MM.1S (cell line): ENCODE measurements at regions not wholly inside any gene's neighbourhood (a gene's known extent, or its start where the extent isn't known, plus 50 kb on each side); places are given as distances from the start of the nearest gene placed in this dataset.

Experiments
- DNase-seq: peaks from one replicate; pipeline ENCODE4 v3.0.0-alpha.2; 2015
- H2AFZ ChIP-seq: fragments of 300-600 bp; sonication (generic); 2 replicates; pipeline ENCODE4 v1.6.0; 2016; ENCODE audit warnings: antibody characterized with exemption, low read length
- H3F3A ChIP-seq: fragments of 300-600 bp; sonication (generic); 2 replicates; pipeline ENCODE4 v1.6.1; 2016; ENCODE audit warnings: mild to moderate bottlenecking, antibody characterized with exemption, low read length, moderate library complexity, mixed read lengths; ENCODE audit not compliant: insufficient read depth
- H3K27ac ChIP-seq: fragments of 300-600 bp; sonication (generic); 2 replicates; pipeline ENCODE4 v1.5.1; 2016; ENCODE audit warnings: mild to moderate bottlenecking, low read length
- H3K27me3 ChIP-seq: fragments of 300-600 bp; sonication (generic); replicated peaks from 2 replicates; pipeline ENCODE4 v1.6.0; 2016; ENCODE audit warnings: low read length; ENCODE audit not compliant: insufficient read depth
- H3K36me3 ChIP-seq: fragments of 300-600 bp; sonication (generic); replicated peaks from 2 replicates; pipeline ENCODE4 v1.6.1; 2016; ENCODE audit warnings: mild to moderate bottlenecking, low read length, mixed read lengths; ENCODE audit not compliant: insufficient read depth
- H3K4me1 ChIP-seq: fragments of 300-600 bp; sonication (generic); 2 replicates; pipeline ENCODE4 v1.6.1; 2016; ENCODE audit warnings: low read length, mixed read lengths
- H3K4me2 ChIP-seq: fragments of 300-600 bp; sonication (generic); 2 replicates; pipeline ENCODE4 v1.6.0; 2016; ENCODE audit warnings: low read depth, low read length
- H3K4me3 ChIP-seq: fragments of 300-600 bp; sonication (generic); 2 replicates; pipeline ENCODE4 v1.5.1; 2016; ENCODE audit warnings: low read length, mixed read lengths
- H3K79me2 ChIP-seq: fragments of 300-600 bp; sonication (generic); 2 replicates; pipeline ENCODE4 v1.6.1; 2016; ENCODE audit warnings: mixed run types, low read length, mixed read lengths
- H3K9ac ChIP-seq: fragments of 300-600 bp; sonication (generic); 2 replicates; pipeline ENCODE4 v1.6.1; 2016; ENCODE audit warnings: low read length, mixed read lengths
- H3K9me2 ChIP-seq: fragments of 300-600 bp; sonication (generic); replicated peaks from 2 replicates; pipeline ENCODE4 v1.6.1; 2016; ENCODE audit warnings: mild to moderate bottlenecking, low read length, mixed read lengths; ENCODE audit not compliant: insufficient read depth
- H3K9me3 ChIP-seq: fragments of 300-600 bp; sonication (generic); replicated peaks from 2 replicates; pipeline ENCODE4 v1.6.1; 2016; ENCODE audit warnings: mild to moderate bottlenecking, low read length, mixed read lengths; ENCODE audit not compliant: insufficient read depth
- H4K20me1 ChIP-seq: fragments of 300-600 bp; sonication (generic); 2 replicates; pipeline ENCODE4 v1.6.1; 2016; ENCODE audit warnings: mild to moderate bottlenecking, low read length, moderate library complexity, mixed read lengths; ENCODE audit not compliant: insufficient read depth
- EZH2 ChIP-seq: fragments of 300-600 bp; sonication (generic); optimal IDR thresholded peaks from 2 replicates; pipeline ENCODE3; 2017; ENCODE audit warnings: low read depth, mild to moderate bottlenecking, antibody characterized with exemption, low read length, mixed read lengths
- EZH2phosphoT487 ChIP-seq: fragments of 300-600 bp; sonication (generic); IDR thresholded peaks from 2 replicates; pipeline ENCODE4 v1.6.1; 2018; ENCODE audit warnings: antibody characterized with exemption, low read length
- TF ChIP-seq, protein P1 (sequence below): fragments of 300-600 bp; sonication (generic); IDR thresholded peaks from 2 replicates; pipeline ENCODE4 v1.5.1; 2016; ENCODE audit warnings: antibody characterized with exemption, low read length, mixed read lengths

DNA sequence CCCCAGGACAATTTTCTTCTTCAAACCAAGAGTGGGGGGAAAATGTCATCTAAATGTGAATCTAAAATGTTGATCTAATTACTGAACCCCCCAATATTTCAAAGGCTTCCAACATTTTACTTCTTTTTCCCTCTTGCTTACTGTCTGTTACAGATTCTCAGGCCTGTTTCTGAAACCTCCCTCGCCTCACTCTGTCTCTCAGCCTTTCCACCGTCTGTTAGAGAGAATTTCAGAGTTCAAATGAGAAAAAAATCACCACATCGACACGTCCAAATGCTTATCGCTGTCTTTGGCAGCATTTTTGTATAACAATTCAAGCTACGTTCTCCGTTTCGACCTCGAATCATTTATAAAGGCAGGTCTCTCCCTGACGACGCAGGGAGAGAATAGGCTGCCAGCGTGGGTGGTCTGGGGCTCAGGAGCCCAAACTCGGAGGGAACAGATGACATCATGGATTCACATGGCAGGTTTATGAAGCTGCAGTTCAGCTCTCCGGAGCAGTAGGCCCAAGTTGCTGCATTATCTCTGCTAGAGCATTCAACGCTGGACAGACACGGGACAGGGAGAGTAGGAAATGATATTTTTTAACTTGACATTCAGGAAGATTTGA lies 139.8 kb downstream of the GAS1 start:
- no peaks in the 10 kb centered on the region for H3K4me1 ChIP-seq
- H3F3A ChIP-seq, result no peaks in the 10 kb centered on the region
- no peak overlapping the region for H3K4me2 ChIP-seq
- no peaks in the 10 kb centered on the region for H3K9me3 ChIP-seq
- H3K36me3 ChIP-seq, result no peaks in the 10 kb centered on the region
- H4K20me1 ChIP-seq, result no peaks in the 10 kb centered on the region
- TF ChIP-seq EZH2, result no peak
- H2AFZ ChIP-seq, result no peak overlapping the region
- DNase-seq, result no peak
- H3K27me3 ChIP-seq, result no peaks in the 10 kb centered on the region
- H3K27ac ChIP-seq, result no peak overlapping the region
- H3K9ac ChIP-seq, result no peak overlapping the region
- H3K9me2 ChIP-seq, result no peaks in the 10 kb centered on the region
- H3K4me3 ChIP-seq, result no peak overlapping the region
- H3K79me2 ChIP-seq, result no peaks in the 10 kb centered on the region

GRCh38 chr9:86804011-86804410 lies 143.3 kb downstream of the GAS1 start:
- Histone ChIP-seq H3K4me2 (no peak overlapping the region), H2AFZ (no peak overlapping the region), H3K79me2 (no peaks in the 10 kb centered on the region), H3F3A (no peaks in the 10 kb centered on the region), H3K36me3 (no peaks in the 10 kb centered on the region), H3K9me2 (no peaks in the 10 kb centered on the region), H3K4me1 (no peaks in the 10 kb centered on the region), H3K9ac (no peak overlapping the region), H3K4me3 (no peak overlapping the region), H3K27ac (no peak overlapping the region), H3K27me3 (no peaks in the 10 kb centered on the region), H3K9me3 (no peaks in the 10 kb centered on the region), H4K20me1 (no peaks in the 10 kb centered on the region)
- DNase-seq, result no peak
- no peak for TF ChIP-seq EZH2phosphoT487
- no peak for TF ChIP-seq EZH2
- TF ChIP-seq, protein P1, sequence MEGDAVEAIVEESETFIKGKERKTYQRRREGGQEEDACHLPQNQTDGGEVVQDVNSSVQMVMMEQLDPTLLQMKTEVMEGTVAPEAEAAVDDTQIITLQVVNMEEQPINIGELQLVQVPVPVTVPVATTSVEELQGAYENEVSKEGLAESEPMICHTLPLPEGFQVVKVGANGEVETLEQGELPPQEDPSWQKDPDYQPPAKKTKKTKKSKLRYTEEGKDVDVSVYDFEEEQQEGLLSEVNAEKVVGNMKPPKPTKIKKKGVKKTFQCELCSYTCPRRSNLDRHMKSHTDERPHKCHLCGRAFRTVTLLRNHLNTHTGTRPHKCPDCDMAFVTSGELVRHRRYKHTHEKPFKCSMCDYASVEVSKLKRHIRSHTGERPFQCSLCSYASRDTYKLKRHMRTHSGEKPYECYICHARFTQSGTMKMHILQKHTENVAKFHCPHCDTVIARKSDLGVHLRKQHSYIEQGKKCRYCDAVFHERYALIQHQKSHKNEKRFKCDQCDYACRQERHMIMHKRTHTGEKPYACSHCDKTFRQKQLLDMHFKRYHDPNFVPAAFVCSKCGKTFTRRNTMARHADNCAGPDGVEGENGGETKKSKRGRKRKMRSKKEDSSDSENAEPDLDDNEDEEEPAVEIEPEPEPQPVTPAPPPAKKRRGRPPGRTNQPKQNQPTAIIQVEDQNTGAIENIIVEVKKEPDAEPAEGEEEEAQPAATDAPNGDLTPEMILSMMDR, result no peak

DNA sequence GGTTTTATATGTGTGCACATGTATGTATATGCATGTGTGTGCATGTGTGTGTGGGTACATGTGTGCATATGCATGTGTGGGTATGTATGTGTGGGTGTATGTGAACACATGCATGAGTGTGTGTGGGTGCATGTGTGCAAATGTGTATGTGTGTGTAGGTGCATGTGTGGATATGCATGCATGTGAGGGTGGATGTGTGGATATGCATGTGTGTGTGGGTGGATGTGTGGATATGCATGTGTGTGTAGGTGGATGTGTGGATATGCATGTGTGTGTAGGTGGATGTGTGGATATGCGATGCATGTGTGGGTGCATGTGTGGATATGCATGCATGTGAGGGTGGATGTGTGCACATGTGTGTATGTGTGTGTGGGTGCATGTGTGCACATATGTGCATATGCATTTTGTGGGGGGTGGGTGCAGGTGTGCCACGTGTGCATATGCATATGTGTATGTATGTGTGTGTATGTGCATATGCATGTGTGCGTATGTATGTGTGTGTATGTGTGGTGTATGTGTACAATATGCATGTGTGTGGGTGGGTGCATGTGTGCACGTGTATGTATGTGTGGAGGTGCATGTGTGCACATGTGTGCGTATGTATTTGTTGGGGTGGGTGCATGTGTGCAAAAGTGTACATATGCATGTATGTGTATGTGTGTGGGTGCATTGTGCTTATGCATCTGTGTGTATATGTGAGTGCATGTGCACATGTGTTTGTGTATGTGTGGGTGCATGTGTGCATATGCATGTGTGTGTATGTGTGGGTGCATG lies 144.2 kb downstream of the GAS1 start:
- no peak overlapping the region for H3K4me2 ChIP-seq
- no peaks in the 10 kb centered on the region for H3K9me3 ChIP-seq
- H4K20me1 ChIP-seq, result no peaks in the 10 kb centered on the region
- H3K4me1 ChIP-seq, result no peaks in the 10 kb centered on the region
- no peaks in the 10 kb centered on the region for H3K79me2 ChIP-seq
- H3K4me3 ChIP-seq, result no peak overlapping the region
- TF ChIP-seq, protein P1, result no peak
- no peak for TF ChIP-seq EZH2
- H3K36me3 ChIP-seq, result no peaks in the 10 kb centered on the region
- no peaks in the 10 kb centered on the region for H3K27me3 ChIP-seq
- H3K9me2 ChIP-seq, result no peaks in the 10 kb centered on the region
- H3K9ac ChIP-seq, result no peak overlapping the region
- no peak for DNase-seq
- H3K27ac ChIP-seq, result no peak overlapping the region
- no peaks in the 10 kb centered on the region for H3F3A ChIP-seq
- H2AFZ ChIP-seq, result no peak overlapping the region

DNA sequence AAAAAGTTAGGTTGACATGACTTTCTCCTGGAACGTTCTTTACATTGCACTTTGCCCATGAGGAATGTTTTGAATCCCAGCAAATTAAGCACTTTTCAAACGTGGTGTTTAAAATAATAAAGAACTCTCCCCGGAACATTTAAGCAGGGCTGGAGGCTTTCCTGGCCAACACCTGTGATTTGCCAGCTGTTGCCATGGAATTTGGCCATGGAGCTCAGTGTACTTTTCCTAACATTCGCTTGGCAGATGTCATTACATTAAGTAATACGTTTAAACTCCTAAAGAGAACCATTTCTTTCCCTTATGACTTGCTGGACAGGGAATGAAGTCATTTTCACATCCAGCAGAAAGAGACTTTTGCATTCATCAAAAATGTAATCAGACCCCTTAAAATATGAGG lies 146.1 kb downstream of the GAS1 start:
- no peaks in the 10 kb centered on the region for H3K36me3 ChIP-seq
- no peak overlapping the region for H3K4me2 ChIP-seq
- no peak overlapping the region for H3K9ac ChIP-seq
- no peaks in the 10 kb centered on the region for H3K4me1 ChIP-seq
- DNase-seq, result no peak
- no peaks in the 10 kb centered on the region for H4K20me1 ChIP-seq
- no peaks in the 10 kb centered on the region for H3K27me3 ChIP-seq
- H3K9me3 ChIP-seq, result no peaks in the 10 kb centered on the region
- TF ChIP-seq, protein P1, result no peak
- TF ChIP-seq EZH2phosphoT487 (no peak), EZH2 (no peak)
- H3K79me2 ChIP-seq, result no peaks in the 10 kb centered on the region
- H3K4me3 ChIP-seq, result no peak overlapping the region
- H3K27ac ChIP-seq, result no peak overlapping the region
- no peaks in the 10 kb centered on the region for H3F3A ChIP-seq
- H3K9me2 ChIP-seq, result no peaks in the 10 kb centered on the region
- H2AFZ ChIP-seq, result no peak overlapping the region
